ENCODE measurements at regions not wholly inside any gene's neighbourhood (a gene's known extent, or its start where the extent isn't known, plus 50 kb on each side); places are given as distances from the start of the nearest gene placed in this dataset.

DNA sequence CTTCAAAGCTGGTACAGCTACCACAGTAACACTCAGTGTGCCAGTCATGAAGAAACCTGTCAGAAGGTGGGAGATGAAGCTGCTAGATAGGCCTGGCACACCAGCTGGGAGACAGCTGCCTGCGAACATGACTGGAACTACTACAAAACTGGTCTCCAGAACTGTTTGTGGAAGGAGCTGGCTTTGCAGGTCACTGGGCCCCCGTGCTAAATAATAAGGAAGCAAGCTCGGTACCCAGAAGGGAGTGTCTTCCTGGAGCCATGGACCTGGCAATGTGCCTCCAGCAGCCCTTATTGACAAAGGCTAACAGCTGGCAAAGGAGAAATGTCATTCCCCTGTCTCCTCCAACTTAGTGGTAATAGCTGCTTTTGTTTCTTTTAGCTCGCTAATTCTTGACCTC is 1217.6 kb upstream of the LRRN3 start:
- TF ChIP-seq POLR2A (IDR thresholded peaks at IDR 0.05) (no peak), EP300 (IDR thresholded peaks at IDR 0.05) (no peak)
- TF ChIP-seq, protein P1, sequence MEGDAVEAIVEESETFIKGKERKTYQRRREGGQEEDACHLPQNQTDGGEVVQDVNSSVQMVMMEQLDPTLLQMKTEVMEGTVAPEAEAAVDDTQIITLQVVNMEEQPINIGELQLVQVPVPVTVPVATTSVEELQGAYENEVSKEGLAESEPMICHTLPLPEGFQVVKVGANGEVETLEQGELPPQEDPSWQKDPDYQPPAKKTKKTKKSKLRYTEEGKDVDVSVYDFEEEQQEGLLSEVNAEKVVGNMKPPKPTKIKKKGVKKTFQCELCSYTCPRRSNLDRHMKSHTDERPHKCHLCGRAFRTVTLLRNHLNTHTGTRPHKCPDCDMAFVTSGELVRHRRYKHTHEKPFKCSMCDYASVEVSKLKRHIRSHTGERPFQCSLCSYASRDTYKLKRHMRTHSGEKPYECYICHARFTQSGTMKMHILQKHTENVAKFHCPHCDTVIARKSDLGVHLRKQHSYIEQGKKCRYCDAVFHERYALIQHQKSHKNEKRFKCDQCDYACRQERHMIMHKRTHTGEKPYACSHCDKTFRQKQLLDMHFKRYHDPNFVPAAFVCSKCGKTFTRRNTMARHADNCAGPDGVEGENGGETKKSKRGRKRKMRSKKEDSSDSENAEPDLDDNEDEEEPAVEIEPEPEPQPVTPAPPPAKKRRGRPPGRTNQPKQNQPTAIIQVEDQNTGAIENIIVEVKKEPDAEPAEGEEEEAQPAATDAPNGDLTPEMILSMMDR (IDR thresholded peaks at IDR 0.05) = no peak
